ENCODE measurements at regions not wholly inside any gene's neighbourhood (a gene's known extent, or its start where the extent isn't known, plus 50 kb on each side); places are given as distances from the start of the nearest gene placed in this dataset.

DNA sequence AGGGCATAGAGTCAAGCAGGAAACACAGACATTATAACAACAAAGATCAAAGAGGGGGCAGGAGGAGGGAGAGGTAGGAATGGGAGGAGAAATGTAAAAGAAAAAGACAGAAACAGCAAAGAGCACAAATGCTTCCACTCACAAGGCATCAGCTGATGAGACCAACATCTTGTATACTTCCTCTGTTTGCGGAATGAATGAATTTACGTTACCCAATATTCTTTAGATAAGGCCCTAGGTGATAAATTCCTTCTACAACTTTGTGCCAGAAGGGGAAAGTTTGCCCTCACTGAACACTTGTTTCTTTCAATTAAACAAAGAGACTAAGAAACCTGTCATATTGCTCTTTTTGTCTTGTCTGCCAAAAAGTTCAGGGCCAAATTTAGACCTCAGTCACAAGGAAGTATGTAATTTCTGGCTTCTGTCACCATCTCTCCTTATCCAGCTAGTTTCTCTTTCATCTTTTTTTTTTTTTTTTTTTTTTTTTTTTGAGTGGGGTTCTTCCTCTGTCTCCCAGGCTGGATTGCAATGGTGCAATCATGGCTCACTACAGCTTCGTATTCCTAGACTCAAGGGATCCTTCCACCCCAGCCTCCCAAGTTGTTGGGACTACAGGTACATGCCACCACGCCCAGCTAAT, 116.4 kb upstream of the NANOS1 start:
- Histone ChIP-seq H3K36me3 (ENCODE audit: control insufficient read depth, insufficient read depth, low read length) (no peaks in the 10 kb centered on the region), H3K4me3 (replicated peaks; ENCODE audit: low read depth, low read length) (no peak overlapping the region), H3K27me3 (replicated peaks; ENCODE audit: control insufficient read depth, insufficient read depth, low read length) (peaks cover 1% of the 10 kb centered on the region; the same call in 1 of the 2 replicates)
- DNase-seq (ENCODE audit: extremely low read depth, insufficient read length) = no peak
- TF ChIP-seq, protein P1, sequence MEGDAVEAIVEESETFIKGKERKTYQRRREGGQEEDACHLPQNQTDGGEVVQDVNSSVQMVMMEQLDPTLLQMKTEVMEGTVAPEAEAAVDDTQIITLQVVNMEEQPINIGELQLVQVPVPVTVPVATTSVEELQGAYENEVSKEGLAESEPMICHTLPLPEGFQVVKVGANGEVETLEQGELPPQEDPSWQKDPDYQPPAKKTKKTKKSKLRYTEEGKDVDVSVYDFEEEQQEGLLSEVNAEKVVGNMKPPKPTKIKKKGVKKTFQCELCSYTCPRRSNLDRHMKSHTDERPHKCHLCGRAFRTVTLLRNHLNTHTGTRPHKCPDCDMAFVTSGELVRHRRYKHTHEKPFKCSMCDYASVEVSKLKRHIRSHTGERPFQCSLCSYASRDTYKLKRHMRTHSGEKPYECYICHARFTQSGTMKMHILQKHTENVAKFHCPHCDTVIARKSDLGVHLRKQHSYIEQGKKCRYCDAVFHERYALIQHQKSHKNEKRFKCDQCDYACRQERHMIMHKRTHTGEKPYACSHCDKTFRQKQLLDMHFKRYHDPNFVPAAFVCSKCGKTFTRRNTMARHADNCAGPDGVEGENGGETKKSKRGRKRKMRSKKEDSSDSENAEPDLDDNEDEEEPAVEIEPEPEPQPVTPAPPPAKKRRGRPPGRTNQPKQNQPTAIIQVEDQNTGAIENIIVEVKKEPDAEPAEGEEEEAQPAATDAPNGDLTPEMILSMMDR (IDR thresholded peaks at IDR 0.05; ENCODE audit: insufficient read depth, low read length, poor library complexity, severe bottlenecking) = no peak

DNA sequence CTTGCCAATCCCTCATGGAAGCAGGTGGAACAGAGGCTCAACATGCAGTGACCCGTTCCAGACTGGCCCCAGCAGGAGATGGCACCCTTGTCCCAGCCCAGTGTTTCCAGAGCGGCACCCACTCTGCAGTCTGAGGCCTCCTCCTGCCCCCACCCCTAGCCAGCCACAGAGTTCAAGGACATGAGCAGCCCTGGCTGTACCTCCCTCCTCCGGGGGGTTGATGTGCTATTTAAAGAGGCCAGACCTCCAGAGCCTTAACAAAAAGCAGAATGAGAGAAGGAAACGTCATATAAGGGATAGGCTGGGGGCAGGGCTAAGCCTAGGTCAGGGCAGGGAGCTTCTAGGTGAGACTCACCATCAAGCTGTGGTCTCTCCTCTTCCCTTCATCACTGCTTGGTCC, 115.7 kb upstream of the NANOS1 start:
- DNase-seq (ENCODE audit: extremely low read depth, insufficient read length) = no peak
- H3K4me3 ChIP-seq (replicated peaks; ENCODE audit: low read depth, low read length) = no peak overlapping the region
- no peaks in the 10 kb centered on the region for H3K36me3 ChIP-seq (ENCODE audit: control insufficient read depth, insufficient read depth, low read length)
- peaks cover 1% of the 10 kb centered on the region; the same call in 1 of the 2 replicates for H3K27me3 ChIP-seq (replicated peaks; ENCODE audit: control insufficient read depth, insufficient read depth, low read length)
- TF ChIP-seq, protein P1 (IDR thresholded peaks at IDR 0.05; ENCODE audit: insufficient read depth, low read length, poor library complexity, severe bottlenecking) = no peak

DNA sequence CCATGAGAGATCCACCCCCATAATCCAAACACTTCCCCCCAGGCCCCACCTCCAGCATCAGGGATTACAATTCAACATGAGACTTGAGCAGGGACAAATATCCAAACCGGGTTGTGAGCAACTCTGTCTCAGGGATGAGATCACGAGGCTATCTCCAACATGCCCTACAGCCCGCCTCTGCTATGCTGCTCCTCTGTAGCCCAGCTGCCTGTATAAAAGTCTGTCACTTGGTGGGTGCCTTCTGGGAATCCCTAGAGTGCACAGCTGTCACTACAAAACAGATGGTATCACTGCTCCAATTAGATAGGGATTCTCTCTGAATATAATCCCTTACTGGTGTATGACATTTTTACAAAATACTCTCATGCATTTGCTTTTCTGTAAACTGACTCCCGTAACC, 114.9 kb upstream of the NANOS1 start:
- TF ChIP-seq, protein P1 (IDR thresholded peaks at IDR 0.05; ENCODE audit: insufficient read depth, low read length, poor library complexity, severe bottlenecking) = no peak
- no peaks in the 10 kb centered on the region for H3K36me3 ChIP-seq (ENCODE audit: control insufficient read depth, insufficient read depth, low read length)
- DNase-seq (ENCODE audit: extremely low read depth, insufficient read length) = no peak
- no peak overlapping the region for H3K4me3 ChIP-seq (replicated peaks; ENCODE audit: low read depth, low read length)
- H3K27me3 ChIP-seq (replicated peaks; ENCODE audit: control insufficient read depth, insufficient read depth, low read length) = peaks cover 1% of the 10 kb centered on the region; the same call in 1 of the 2 replicates

DNA sequence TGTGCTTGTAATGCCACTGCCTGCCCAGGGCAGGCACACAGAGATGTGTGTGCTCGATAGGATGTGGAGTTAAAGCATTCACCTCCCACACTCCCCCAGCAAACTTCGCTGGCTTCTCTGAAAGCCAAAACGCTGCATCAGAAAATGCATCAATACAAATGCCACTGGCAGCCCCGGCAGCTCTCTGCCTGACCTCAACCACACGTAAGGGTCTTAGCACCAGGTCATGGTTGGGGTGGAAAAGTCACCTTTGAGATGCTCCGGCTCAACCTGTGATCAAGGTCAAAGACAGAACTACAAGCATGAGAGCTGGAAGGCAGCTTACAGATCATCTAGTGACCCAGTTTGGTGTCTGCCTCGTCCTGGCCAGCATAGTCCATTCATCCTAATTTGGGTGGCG, 114.4 kb upstream of the NANOS1 start:
- DNase-seq (ENCODE audit: extremely low read depth, insufficient read length) = no peak

DNA sequence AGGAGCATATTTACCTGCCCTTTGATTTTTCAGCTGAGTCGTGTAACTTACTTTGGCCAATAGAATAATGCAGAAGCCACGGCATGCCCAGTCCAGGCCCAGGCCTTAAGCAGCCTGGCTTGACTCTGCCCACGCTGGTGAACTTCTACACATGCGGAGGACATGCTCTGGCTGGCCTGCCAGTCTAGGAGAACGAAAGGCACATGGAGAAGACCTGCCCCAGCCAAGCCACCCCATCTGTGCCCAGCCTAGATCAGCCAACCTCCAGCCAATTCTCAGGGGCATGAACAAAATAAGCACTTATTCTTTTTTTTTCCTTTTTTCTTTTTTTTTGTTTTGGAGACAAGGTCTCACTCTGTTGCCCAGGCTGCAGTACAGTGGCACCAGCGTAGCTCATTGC, 112.7 kb upstream of the NANOS1 start:
- no peak for DNase-seq (ENCODE audit: extremely low read depth, insufficient read length)
- H3K36me3 ChIP-seq (ENCODE audit: control insufficient read depth, insufficient read depth, low read length) = no peaks in the 10 kb centered on the region
- TF ChIP-seq, protein P1 (IDR thresholded peaks at IDR 0.05; ENCODE audit: insufficient read depth, low read length, poor library complexity, severe bottlenecking) = no peak
- peaks cover 1% of the 10 kb centered on the region; the same call in 1 of the 2 replicates for H3K27me3 ChIP-seq (replicated peaks; ENCODE audit: control insufficient read depth, insufficient read depth, low read length)
- H3K4me3 ChIP-seq (replicated peaks; ENCODE audit: low read depth, low read length) = no peak overlapping the region

More for the DNA sequence above, 114.4 kb upstream of the NANOS1 start:
- Histone ChIP-seq H3K4me3 (replicated peaks; ENCODE audit: low read depth, low read length) (no peak overlapping the region), H3K36me3 (ENCODE audit: control insufficient read depth, insufficient read depth, low read length) (no peaks in the 10 kb centered on the region), H3K27me3 (replicated peaks; ENCODE audit: control insufficient read depth, insufficient read depth, low read length) (peaks cover 1% of the 10 kb centered on the region; the same call in 1 of the 2 replicates)
- TF ChIP-seq, protein P1 (IDR thresholded peaks at IDR 0.05; ENCODE audit: insufficient read depth, low read length, poor library complexity, severe bottlenecking) = no peak
